H9 (cell line): ENCODE measurements at regions not wholly inside any gene's neighbourhood (a gene's known extent, or its start where the extent isn't known, plus 50 kb on each side); places are given as distances from the start of the nearest gene placed in this dataset.

Experiments
- DNase-seq: peaks from one replicate; pipeline ENCODE4 v3.0.0-alpha.2; 2017
- H2AFZ ChIP-seq: one replicate; pipeline ENCODE4 v1.6.1; 2013; ENCODE audit warnings: mild to moderate bottlenecking, low read length, control low read depth, moderate library complexity
- H2AK5ac ChIP-seq: 2 replicates; pipeline ENCODE4 v1.6.1; 2013; ENCODE audit warnings: low read length, control low read depth, mixed read lengths; ENCODE audit not compliant: insufficient read length
- H2BK120ac ChIP-seq: one replicate; pipeline ENCODE4 v1.6.1; 2013; ENCODE audit warnings: low read depth, mild to moderate bottlenecking, low read length, control low read depth, inconsistent platforms; ENCODE audit not compliant: poor library complexity, severe bottlenecking
- H2BK12ac ChIP-seq: 2 replicates; pipeline ENCODE4 v1.6.1; 2013; ENCODE audit warnings: low read length, control low read depth, mixed read lengths, low read depth; ENCODE audit not compliant: insufficient read length
- H2BK15ac ChIP-seq: 2 replicates; pipeline ENCODE4 v1.6.1; 2013; ENCODE audit warnings: low read depth, low read length, control low read depth
- H2BK20ac ChIP-seq: one replicate; pipeline ENCODE4 v1.6.1; 2013; ENCODE audit warnings: low read depth, mild to moderate bottlenecking, low read length, control low read depth, inconsistent platforms; ENCODE audit not compliant: poor library complexity, severe bottlenecking
- H2BK5ac ChIP-seq: 2 replicates; pipeline ENCODE4 v1.6.1; 2013; ENCODE audit warnings: low read length, control low read depth, mixed read lengths; ENCODE audit not compliant: insufficient read length
- H3K14ac ChIP-seq: 2 replicates; pipeline ENCODE4 v1.6.1; 2013; ENCODE audit warnings: low read length, control low read depth; ENCODE audit not compliant: insufficient read depth
- H3K18ac ChIP-seq: 2 replicates; pipeline ENCODE4 v1.6.1; 2013; ENCODE audit warnings: low read depth, mild to moderate bottlenecking, mixed read lengths, low read length, control low read depth; ENCODE audit not compliant: insufficient read length
- H3K23ac ChIP-seq: 2 replicates; pipeline ENCODE4 v1.6.1; 2013; ENCODE audit warnings: low read length, control low read depth, mixed read lengths, low read depth; ENCODE audit not compliant: insufficient read length
- H3K23me2 ChIP-seq: 2 replicates; pipeline ENCODE4 v1.6.1; 2013; ENCODE audit warnings: low read depth, mild to moderate bottlenecking, mixed read lengths, low read length, control low read depth; ENCODE audit not compliant: insufficient read length, poor library complexity, severe bottlenecking
- H3K27ac ChIP-seq: 2 replicates; pipeline ENCODE4 v1.5.1; 2013; ENCODE audit warnings: low read length, control low read depth, mixed read lengths, low read depth; ENCODE audit not compliant: insufficient read length
- H3K27me3 ChIP-seq: 2 replicates; pipeline ENCODE4 v1.6.1; 2013; ENCODE audit warnings: low read length, control low read depth, inconsistent platforms; ENCODE audit not compliant: insufficient read depth
- H3K4ac ChIP-seq: 2 replicates; pipeline ENCODE4 v1.6.1; 2013; ENCODE audit warnings: low read depth, mild to moderate bottlenecking, control low read depth, inconsistent platforms, low read length, moderate library complexity
- H3K4me1 ChIP-seq: 2 replicates; pipeline ENCODE4 v1.6.1; 2013; ENCODE audit warnings: low read length, control low read depth, inconsistent platforms; ENCODE audit not compliant: insufficient read depth
- H3K4me2 ChIP-seq: 2 replicates; pipeline ENCODE4 v1.6.1; 2013; ENCODE audit warnings: low read length, control low read depth, mixed read lengths; ENCODE audit not compliant: insufficient read length, insufficient read depth
- H3K56ac ChIP-seq: 2 replicates; pipeline ENCODE4 v1.6.1; 2013; ENCODE audit warnings: low read depth, mild to moderate bottlenecking, mixed read lengths, low read length, control low read depth; ENCODE audit not compliant: insufficient read length
- H3K79me1 ChIP-seq: 2 replicates; pipeline ENCODE4 v1.6.1; 2013; ENCODE audit warnings: low read depth, mild to moderate bottlenecking, moderate library complexity, low read length, control low read depth, inconsistent platforms; ENCODE audit not compliant: insufficient read depth, poor library complexity, severe bottlenecking
- H3K79me2 ChIP-seq: 2 replicates; pipeline ENCODE4 v1.6.1; 2013; ENCODE audit warnings: low read length, control low read depth, inconsistent platforms; ENCODE audit not compliant: insufficient read depth
- H3K9ac ChIP-seq: 2 replicates; pipeline ENCODE4 v1.6.1; 2013; ENCODE audit warnings: low read length, control low read depth, mixed read lengths; ENCODE audit not compliant: insufficient read length; ENCODE audit errors: extremely low read depth
- H3K9me3 ChIP-seq: one replicate; pipeline ENCODE4 v1.6.1; 2013; ENCODE audit warnings: low read depth, low read length, inconsistent platforms; ENCODE audit not compliant: control insufficient read depth
- H3T11ph ChIP-seq: one replicate; pipeline ENCODE4 v1.6.1; 2013; ENCODE audit warnings: mild to moderate bottlenecking, low read length, control low read depth, inconsistent platforms
- H4K20me1 ChIP-seq: one replicate; pipeline ENCODE4 v1.6.1; 2013; ENCODE audit not compliant: control insufficient read depth, insufficient read length, insufficient read depth
- H4K5ac ChIP-seq: 2 replicates; pipeline ENCODE4 v1.6.1; 2013; ENCODE audit warnings: low read depth, mild to moderate bottlenecking, mixed read lengths, low read length, control low read depth; ENCODE audit not compliant: insufficient read length
- H4K8ac ChIP-seq: replicated peaks from 2 replicates; pipeline ENCODE4 v1.6.1; 2013; ENCODE audit warnings: low read length, control low read depth, mixed read lengths, low read depth; ENCODE audit not compliant: insufficient read length
- H4K91ac ChIP-seq: 2 replicates; pipeline ENCODE4 v1.6.1; 2013; ENCODE audit warnings: low read depth, mild to moderate bottlenecking, moderate library complexity, mixed read lengths, low read length, control low read depth; ENCODE audit not compliant: insufficient read length
- H3K27ac Mint-ChIP-seq, 3 experiments: 2 replicates in 2 of 3; 3 replicates in 1 of 3; pipeline ENCODE4 v1.8.0; 2020 to 2021; ENCODE audit warnings: mixed read lengths in 3 of 3, mild to moderate bottlenecking in 1 of 3, moderate library complexity in 1 of 3
- H3K27me3 Mint-ChIP-seq: 2 replicates; pipeline ENCODE4 v1.8.0; 2021; ENCODE audit warnings: low read depth, mild to moderate bottlenecking, moderate library complexity, mixed read lengths
- H3K36me3 Mint-ChIP-seq, 3 experiments: 2 replicates in 2 of 3; 3 replicates in 1 of 3; pipeline ENCODE4 v1.8.0; 2020 to 2021; ENCODE audit warnings: low read depth in 3 of 3, mixed read lengths in 3 of 3; ENCODE audit not compliant: insufficient read depth in 1 of 3
- H3K4me1 Mint-ChIP-seq, 2 experiments: 2 replicates each; pipeline ENCODE4 v1.8.0; 2020; ENCODE audit warnings: mixed read lengths in 2 of 2
- H3K4me3 Mint-ChIP-seq, 2 experiments: 2 replicates in 1 of 2; 3 replicates in 1 of 2; pipeline ENCODE4 v1.8.0; 2020 to 2021; ENCODE audit warnings: mild to moderate bottlenecking in 2 of 2, mixed read lengths in 2 of 2, moderate library complexity in 1 of 2
- H3K9me3 Mint-ChIP-seq, 2 experiments: 2 replicates in 1 of 2; 3 replicates in 1 of 2; pipeline ENCODE4 v1.8.0; 2020; ENCODE audit warnings: mild to moderate bottlenecking in 2 of 2, mixed read lengths in 2 of 2, moderate library complexity in 1 of 2
- WGBS: extraction: QIAGEN DNeasy Blood & Tissue Kit; methylation state at CpG from one replicate; pipeline ENCODE4 v1.1.7; 2013; ENCODE audit warnings: missing lambda C conversion rate, low lambda C conversion rate, mixed read lengths; ENCODE audit not compliant: insufficient read length; ENCODE audit errors: extremely low coverage; 5-methylcytosine and 5-hydroxymethylcytosine counted together
- TF ChIP-seq, protein P1 (sequence below): fragments of 200-600 bp; sonication (generic); conservative IDR thresholded peaks from 3 replicates; pipeline ENCODE4 v1.8.0; 2021; ENCODE audit warnings: antibody characterized with exemption, mild to moderate bottlenecking

GRCh38 chr20:63067721-63068560 lies 61.2 kb upstream of the BHLHE23 start:
- no peak overlapping the region for H3K4me2 ChIP-seq
- no peak overlapping the region for H2BK12ac ChIP-seq
- no peak overlapping the region for H4K8ac ChIP-seq
- no peak for DNase-seq
- no peaks in the 10 kb centered on the region for H4K20me1 ChIP-seq
- no peak overlapping the region for H3K14ac ChIP-seq
- no peaks in the 10 kb centered on the region for H3K36me3 Mint-ChIP-seq
- H3K4me1 Mint-ChIP-seq: peaks cover 2 to 15% of the 10 kb centered on the region in 2 experiments
- H3K9ac ChIP-seq: no peak overlapping the region
- no peaks in the 10 kb centered on the region for H3K4me1 ChIP-seq
- H3K9me3 ChIP-seq: no peaks in the 10 kb centered on the region
- no peak overlapping the region for H2BK120ac ChIP-seq
- peaks cover 28% of the 10 kb centered on the region for H3K27me3 Mint-ChIP-seq
- H3K9me3 Mint-ChIP-seq: no peaks in the 10 kb centered on the region; a peak in 2 of 5 replicates
- no peak overlapping the region for H3K4me3 Mint-ChIP-seq
- no peak overlapping the region for H4K5ac ChIP-seq
- H3K23me2 ChIP-seq: peaks cover 3% of the 10 kb centered on the region
- peaks cover 5% of the 10 kb centered on the region; the same call in 1 of the 2 replicates for H3K27me3 ChIP-seq
- no peak overlapping the region for H3K4ac ChIP-seq
- H2BK5ac ChIP-seq: no peak overlapping the region
- no peak overlapping the region for H3K18ac ChIP-seq
- TF ChIP-seq, protein P1, sequence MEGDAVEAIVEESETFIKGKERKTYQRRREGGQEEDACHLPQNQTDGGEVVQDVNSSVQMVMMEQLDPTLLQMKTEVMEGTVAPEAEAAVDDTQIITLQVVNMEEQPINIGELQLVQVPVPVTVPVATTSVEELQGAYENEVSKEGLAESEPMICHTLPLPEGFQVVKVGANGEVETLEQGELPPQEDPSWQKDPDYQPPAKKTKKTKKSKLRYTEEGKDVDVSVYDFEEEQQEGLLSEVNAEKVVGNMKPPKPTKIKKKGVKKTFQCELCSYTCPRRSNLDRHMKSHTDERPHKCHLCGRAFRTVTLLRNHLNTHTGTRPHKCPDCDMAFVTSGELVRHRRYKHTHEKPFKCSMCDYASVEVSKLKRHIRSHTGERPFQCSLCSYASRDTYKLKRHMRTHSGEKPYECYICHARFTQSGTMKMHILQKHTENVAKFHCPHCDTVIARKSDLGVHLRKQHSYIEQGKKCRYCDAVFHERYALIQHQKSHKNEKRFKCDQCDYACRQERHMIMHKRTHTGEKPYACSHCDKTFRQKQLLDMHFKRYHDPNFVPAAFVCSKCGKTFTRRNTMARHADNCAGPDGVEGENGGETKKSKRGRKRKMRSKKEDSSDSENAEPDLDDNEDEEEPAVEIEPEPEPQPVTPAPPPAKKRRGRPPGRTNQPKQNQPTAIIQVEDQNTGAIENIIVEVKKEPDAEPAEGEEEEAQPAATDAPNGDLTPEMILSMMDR: no peak
- no peak overlapping the region for H4K91ac ChIP-seq
- WGBS: no CpG with 5 or more reads among the region's 26 CpGs
- H3K23ac ChIP-seq: no peak overlapping the region
- H3K56ac ChIP-seq: no peak overlapping the region
- no peak overlapping the region for H3K27ac ChIP-seq
- no peaks in the 10 kb centered on the region for H3K79me2 ChIP-seq
- no peak overlapping the region for H2AFZ ChIP-seq
- no peak overlapping the region for H2BK15ac ChIP-seq
- no peak overlapping the region for H3K27ac Mint-ChIP-seq
- no peak overlapping the region for H2BK20ac ChIP-seq
- H3K79me1 ChIP-seq: no peaks in the 10 kb centered on the region
- no peak overlapping the region for H3T11ph ChIP-seq
- no peak overlapping the region for H2AK5ac ChIP-seq
